ENCODE measurements at regions not wholly inside any gene's neighbourhood (a gene's known extent, or its start where the extent isn't known, plus 50 kb on each side); places are given as distances from the start of the nearest gene placed in this dataset.
"Not testable (repeated sequence)": the region's sequence is repeated elsewhere in the genome, so short reads cannot be mapped to it uniquely, and the experiment has no call there.

- no peak for DNase-seq
These were observed 303.9 kb upstream of the DEFB112 start for GRCh38 chr6:50353603-50354002.

GRCh38 chr6:50358113-50358512 is 308.4 kb upstream of the DEFB112 start:
- DNase-seq = no peak

- peak; percentile 37 for DNase-seq
These were observed 312.1 kb upstream of the DEFB112 start for GRCh38 chr6:50361641-50362331.

GRCh38 chr6:50362706-50363105 is 313.0 kb upstream of the DEFB112 start:
- no peak for DNase-seq

- DNase-seq = no peak
These were observed 320.3 kb upstream of the DEFB112 start for GRCh38 chr6:50369996-50370395.

- DNase-seq = no peak
These were observed 330.8 kb upstream of the DEFB112 start for GRCh38 chr6:50380406-50381098.

- DNase-seq = no peak
These were observed 331.3 kb upstream of the DEFB112 start for GRCh38 chr6:50381099-50381415.

- no peak for DNase-seq
These were observed 322.9 kb upstream of the TFAP2D start for GRCh38 chr6:50390416-50390815.

- not testable (repeated sequence) for DNase-seq
These were observed 319.2 kb upstream of the TFAP2D start for GRCh38 chr6:50394139-50394538.

- no peak for DNase-seq
These were observed 308.7 kb upstream of the TFAP2D start for GRCh38 chr6:50404643-50405042.

- no peak for DNase-seq
These were observed 302.7 kb upstream of the TFAP2D start for GRCh38 chr6:50410579-50410978.

GRCh38 chr6:50421041-50421440 is 292.3 kb upstream of the TFAP2D start:
- not testable (repeated sequence) for DNase-seq

GRCh38 chr6:50427267-50427666 is 286.1 kb upstream of the TFAP2D start:
- no peak for DNase-seq

GRCh38 chr6:50437901-50438300 is 275.4 kb upstream of the TFAP2D start:
- DNase-seq = no peak

- DNase-seq = no peak
These were observed 270.7 kb upstream of the TFAP2D start for GRCh38 chr6:50442531-50443040.

- DNase-seq = no peak
These were observed 270.2 kb upstream of the TFAP2D start for GRCh38 chr6:50443144-50443543.

GRCh38 chr6:50449128-50449527 is 264.2 kb upstream of the TFAP2D start:
- no peak for DNase-seq

GRCh38 chr6:50451826-50452400 is 261.4 kb upstream of the TFAP2D start:
- no peak for DNase-seq

GRCh38 chr6:50455029-50455428 is 258.3 kb upstream of the TFAP2D start:
- no peak for DNase-seq

- no peak for DNase-seq
These were observed 256.0 kb upstream of the TFAP2D start for GRCh38 chr6:50457351-50457750.

- DNase-seq = no peak
These were observed 251.6 kb upstream of the TFAP2D start for GRCh38 chr6:50461696-50462095.

- no peak for DNase-seq
These were observed 249.4 kb upstream of the TFAP2D start for GRCh38 chr6:50463931-50464330.

GRCh38 chr6:50467931-50468330 is 245.4 kb upstream of the TFAP2D start:
- no peak for DNase-seq

- no peak for DNase-seq
These were observed 242.3 kb upstream of the TFAP2D start for GRCh38 chr6:50471041-50471440.

All from MV-4-11 (cell line).